ENCODE measurements at regions not wholly inside any gene's neighbourhood (a gene's known extent, or its start where the extent isn't known, plus 50 kb on each side); places are given as distances from the start of the nearest gene placed in this dataset.

GRCh38 chr3:115549071-115549470, 74.2 kb upstream of the GAP43 start:
- Histone ChIP-seq H2AFZ (ENCODE audit: low read length) (no peak overlapping the region), H3K23ac (ENCODE audit: insufficient read length, low read depth, low read length) (no peak overlapping the region), H3T11ph (ENCODE audit: low read length) (no peak overlapping the region), H4K91ac (ENCODE audit: insufficient read length, low read depth, low read length) (no peak overlapping the region), H3K9ac (ENCODE audit: extremely low read depth, insufficient read length, low read length) (no peak overlapping the region), H4K5ac (ENCODE audit: insufficient read length, low read depth, low read length) (no peak overlapping the region), H2AK5ac (ENCODE audit: insufficient read length, low read length) (no peak overlapping the region), H4K8ac (replicated peaks; ENCODE audit: insufficient read length, low read depth, low read length) (no peak overlapping the region), H3K79me2 (ENCODE audit: insufficient read depth, low read length) (no peaks in the 10 kb centered on the region), H3K23me2 (ENCODE audit: insufficient read length, low read depth, low read length, poor library complexity, severe bottlenecking) (no peaks in the 10 kb centered on the region), H3K4me2 (ENCODE audit: insufficient read depth, insufficient read length, low read length) (no peak overlapping the region), H2BK120ac (ENCODE audit: low read depth, low read length, poor library complexity, severe bottlenecking) (no peak overlapping the region), H3K14ac (ENCODE audit: insufficient read depth, low read length) (no peak overlapping the region), H3K9me3 (ENCODE audit: control insufficient read depth, low read depth, low read length) (no peaks in the 10 kb centered on the region), H2BK5ac (ENCODE audit: insufficient read length, low read length) (no peak overlapping the region), H3K18ac (ENCODE audit: insufficient read length, low read depth, low read length) (no peak overlapping the region), H3K4me1 (ENCODE audit: insufficient read depth, low read length) (peaks cover 5% of the 10 kb centered on the region; the same call in 1 of the 2 replicates), H3K4ac (ENCODE audit: low read depth, low read length) (no peak overlapping the region), H2BK15ac (ENCODE audit: low read depth, low read length) (no peak overlapping the region), H3K27ac (ENCODE audit: insufficient read length, low read depth, low read length) (no peak overlapping the region), H3K27me3 (ENCODE audit: insufficient read depth, low read length) (no peaks in the 10 kb centered on the region), H2BK20ac (ENCODE audit: low read depth, low read length, poor library complexity, severe bottlenecking) (no peak overlapping the region), H4K20me1 (ENCODE audit: control insufficient read depth, insufficient read depth, insufficient read length) (no peaks in the 10 kb centered on the region), H2BK12ac (ENCODE audit: insufficient read length, low read depth, low read length) (no peak overlapping the region), H3K79me1 (ENCODE audit: insufficient read depth, low read depth, low read length, poor library complexity, severe bottlenecking) (no peaks in the 10 kb centered on the region), H3K56ac (ENCODE audit: insufficient read length, low read depth, low read length) (no peak overlapping the region)
- H3K27me3 Mint-ChIP-seq (ENCODE audit: low read depth): no peaks in the 10 kb centered on the region
- H3K36me3 Mint-ChIP-seq (ENCODE audit: insufficient read depth in 1 of 3, low read depth in 3 of 3): peaks cover 0 to 8% (median 8%) of the 10 kb centered on the region in 3 experiments; a peak in 3 of 7 replicates
- H3K4me3 Mint-ChIP-seq: no peak overlapping the region
- TF ChIP-seq CTCF (conservative IDR thresholded peaks at IDR 0.05): no peak
- H3K27ac Mint-ChIP-seq: no peak overlapping the region
- WGBS (ENCODE audit: extremely low coverage, insufficient read length, low lambda C conversion rate): no CpG with 5 or more reads among the region's 2 CpGs
- no peak for DNase-seq
- peaks cover 0 to 2% of the 10 kb centered on the region in 2 experiments; a peak in 2 of 5 replicates for H3K9me3 Mint-ChIP-seq
- H3K4me1 Mint-ChIP-seq: peaks cover 8 to 12% of the 10 kb centered on the region in 2 experiments

All from H9 (cell line).